ENCODE measurements at regions not wholly inside any gene's neighbourhood (a gene's known extent, or its start where the extent isn't known, plus 50 kb on each side); places are given as distances from the start of the nearest gene placed in this dataset.

- TF ChIP-seq CTCF (IDR thresholded peaks at IDR 0.05) (no peak), EP300 (IDR thresholded peaks at IDR 0.05) (no peak), POLR2AphosphoS5 (IDR thresholded peaks at IDR 0.05) (no peak), POLR2A (IDR thresholded peaks at IDR 0.05) (no peak)
Measured at GRCh38 chrX:13932416-13932815, 97.3 kb downstream of the GEMIN8 start.

Data from suprapubic skin (tissue), 4 donors.